Spleen (tissue), 11 donors: ENCODE measurements at regions not wholly inside any gene's neighbourhood (a gene's known extent, or its start where the extent isn't known, plus 50 kb on each side); places are given as distances from the start of the nearest gene placed in this dataset.
"Not testable (repeated sequence)": the region's sequence is repeated elsewhere in the genome, so short reads cannot be mapped to it uniquely, and the experiment has no call there.

Experiments
- DNase-seq: peaks from one replicate; pipeline ENCODE4 v3.0.0-alpha.2; 2020
- H3K27ac ChIP-seq, 8 donors: fragments of 200-600 bp; sonication (generic) in 7 of 8; 1 replicate in 4 of 8; 2 replicates in 4 of 8; pipeline versions ENCODE4 v1.5.0 to v1.8.0; 2016 to 2021; ENCODE audit warnings: inconsistent platforms in 4 of 8, mild to moderate bottlenecking in 4 of 8, moderate library complexity in 1 of 8
- H3K27me3 ChIP-seq, 7 donors: fragments of 200-600 bp; sonication (generic) in 6 of 7; replicated peaks in 1 of 7; 1 replicate in 4 of 7; 2 replicates in 3 of 7; pipeline versions ENCODE4 v1.5.0 to v1.8.0; 2016 to 2021; ENCODE audit warnings: inconsistent platforms in 3 of 7, mild to moderate bottlenecking in 1 of 7
- H3K36me3 ChIP-seq, 6 donors: fragments of 200-600 bp; sonication (generic) in 5 of 6; 1 replicate in 4 of 6; 2 replicates in 2 of 6; pipeline versions ENCODE4 v1.5.0 to v1.8.0; 2016 to 2021; ENCODE audit warnings: inconsistent platforms in 2 of 6
- H3K4me1 ChIP-seq, 6 donors: fragments of 200-600 bp; sonication (generic) in 5 of 6; 1 replicate in 3 of 6; 2 replicates in 3 of 6; pipeline versions ENCODE4 v1.5.0 to v1.8.0; 2016 to 2021; ENCODE audit warnings: inconsistent platforms in 3 of 6
- H3K4me3 ChIP-seq, 8 donors: fragments of 200-600 bp; sonication (generic) in 7 of 8; 1 replicate in 4 of 8; 2 replicates in 4 of 8; pipeline versions ENCODE4 v1.5.0 to v1.8.0; 2016 to 2021; ENCODE audit warnings: inconsistent platforms in 4 of 8, mild to moderate bottlenecking in 4 of 8, moderate library complexity in 2 of 8
- H3K9me3 ChIP-seq, 8 donors: fragments of 200-600 bp; sonication (generic) in 7 of 8; 1 replicate in 4 of 8; 2 replicates in 4 of 8; pipeline versions ENCODE4 v1.5.0 to v1.8.0; 2016 to 2021; ENCODE audit warnings: inconsistent platforms in 4 of 8
- POLR2A ChIP-seq, 3 donors: fragments of 450-650 bp; IDR thresholded peaks; one replicate each; pipeline ENCODE4 v1.5.1; 2017; ENCODE audit warnings: antibody characterized with exemption in 3 of 3, mild to moderate bottlenecking in 1 of 3
- POLR2AphosphoS5 ChIP-seq, 3 donors: sonication (generic); formaldehyde crosslinking; IDR thresholded peaks; one replicate each; pipeline ENCODE4 v1.5.1; 2017; ENCODE audit warnings: antibody characterized with exemption in 3 of 3
- WGBS, 5 donors: extraction: QIAGEN DNeasy Blood & Tissue Kit in 3 of 5; methylation state at CpG; one replicate each; pipeline versions ENCODE4 v1.1.5 to v1.1.7; 2013 to 2018; 5-methylcytosine and 5-hydroxymethylcytosine counted together
- intact Hi-C: fragments of 100-400 bp; cut with DNase I; formaldehyde crosslinking; loops from one replicate; pipeline ENCODE4 v1.15.0; 2023; ENCODE audit warnings: low total_unique reads
- TF ChIP-seq, protein P1 (sequence below), 11 experiments: fragments of 200-600 bp in 7 of 11; fragments of 450-650 bp in 4 of 11; sonication (generic) in 4 of 11; IDR thresholded peaks in 8 of 11; conservative IDR thresholded peaks in 3 of 11; 1 replicate in 7 of 11; 2 replicates in 4 of 11; pipeline versions ENCODE4 v1.4.0 to v1.8.0; 2016 to 2021; ENCODE audit warnings: antibody characterized with exemption in 11 of 11, inconsistent platforms in 4 of 11, mild to moderate bottlenecking in 1 of 11
- donor health status: healthy with polysubstance abuse.
- donor health status: DM: no; HTN: no; CAD: no; lungs with moderate emphysema.
- donor health status: DM: no; HTN: no; CAD: no.
- donor health status: Bipolar disorder and iron deficiency.
- donor health status: healthy.
- donor health status: DM: no; HTN: no; CAD: no.
- donor health status: DM: yes; HTN: yes; CAD: no.

DNA sequence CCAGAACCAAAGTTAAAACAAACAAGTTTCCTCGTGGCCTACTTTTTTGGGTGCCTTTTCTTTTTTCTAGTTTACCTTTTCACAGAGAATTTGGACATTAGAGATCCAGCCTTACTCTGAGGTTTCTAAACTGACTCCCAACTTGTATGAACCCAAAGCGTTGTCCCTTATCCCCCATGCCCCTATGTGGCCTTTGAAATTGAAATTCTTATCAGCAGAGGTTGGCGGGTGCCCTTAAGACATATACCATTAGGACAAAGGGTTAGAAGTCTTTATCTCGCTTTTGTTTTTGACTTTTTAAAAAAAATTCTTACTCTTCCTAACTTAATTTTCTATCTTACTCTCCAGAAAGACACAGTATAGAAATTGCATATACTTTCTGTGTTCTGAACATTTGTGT, 76.3 kb upstream of the C7orf33 start:
- no peak overlapping the region for H3K4me3 ChIP-seq
- no peak overlapping the region for H3K27ac ChIP-seq
- DNase-seq: no peak
- TF ChIP-seq POLR2AphosphoS5 (IDR thresholded peaks at IDR 0.05) (no peak), POLR2A (IDR thresholded peaks at IDR 0.05) (no peak)
- TF ChIP-seq, protein P1, sequence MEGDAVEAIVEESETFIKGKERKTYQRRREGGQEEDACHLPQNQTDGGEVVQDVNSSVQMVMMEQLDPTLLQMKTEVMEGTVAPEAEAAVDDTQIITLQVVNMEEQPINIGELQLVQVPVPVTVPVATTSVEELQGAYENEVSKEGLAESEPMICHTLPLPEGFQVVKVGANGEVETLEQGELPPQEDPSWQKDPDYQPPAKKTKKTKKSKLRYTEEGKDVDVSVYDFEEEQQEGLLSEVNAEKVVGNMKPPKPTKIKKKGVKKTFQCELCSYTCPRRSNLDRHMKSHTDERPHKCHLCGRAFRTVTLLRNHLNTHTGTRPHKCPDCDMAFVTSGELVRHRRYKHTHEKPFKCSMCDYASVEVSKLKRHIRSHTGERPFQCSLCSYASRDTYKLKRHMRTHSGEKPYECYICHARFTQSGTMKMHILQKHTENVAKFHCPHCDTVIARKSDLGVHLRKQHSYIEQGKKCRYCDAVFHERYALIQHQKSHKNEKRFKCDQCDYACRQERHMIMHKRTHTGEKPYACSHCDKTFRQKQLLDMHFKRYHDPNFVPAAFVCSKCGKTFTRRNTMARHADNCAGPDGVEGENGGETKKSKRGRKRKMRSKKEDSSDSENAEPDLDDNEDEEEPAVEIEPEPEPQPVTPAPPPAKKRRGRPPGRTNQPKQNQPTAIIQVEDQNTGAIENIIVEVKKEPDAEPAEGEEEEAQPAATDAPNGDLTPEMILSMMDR (IDR thresholded peaks at IDR 0.05 in 8 of 11, conservative IDR thresholded peaks at IDR 0.05 in 3 of 11): no peak
- no peaks in the 10 kb centered on the region for H3K4me1 ChIP-seq
- H3K36me3 ChIP-seq: no peaks in the 10 kb centered on the region
- no peaks in the 10 kb centered on the region for H3K27me3 ChIP-seq
- 77 to 86% (median 85%) methylated on average over 4 of the region's 4 CpGs for WGBS, 5 donors
- H3K9me3 ChIP-seq: no peaks in the 10 kb centered on the region
- intact Hi-C loops: no loop called here

DNA sequence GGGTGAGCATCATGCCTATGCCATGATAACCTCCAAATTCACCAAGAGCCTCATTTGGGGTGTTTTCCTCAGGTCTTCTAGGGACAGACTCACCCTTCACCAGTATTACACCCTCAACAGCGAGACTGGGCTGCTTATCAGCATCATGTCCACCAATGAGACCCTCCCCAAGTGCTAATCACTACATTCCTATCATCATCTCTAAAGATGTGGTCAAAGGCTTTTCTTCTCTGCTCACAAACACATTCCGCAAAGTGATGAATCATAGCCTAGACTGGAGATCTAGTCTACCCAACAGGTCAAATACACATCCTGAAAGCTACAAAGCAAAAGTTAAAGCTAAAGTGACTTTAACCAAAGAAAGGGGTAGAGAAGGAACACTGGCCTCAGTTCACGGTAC, 75.3 kb upstream of the C7orf33 start:
- Histone ChIP-seq H3K27ac (no peak overlapping the region), H3K4me3 (no peak overlapping the region), H3K4me1 (no peaks in the 10 kb centered on the region), H3K27me3 (peaks cover 0 to 8% (median 0%) of the 10 kb centered on the region in 7 donors), H3K36me3 (no peaks in the 10 kb centered on the region), H3K9me3 (no peaks in the 10 kb centered on the region)
- DNase-seq: no peak
- intact Hi-C loops: no loop called here
- TF ChIP-seq POLR2AphosphoS5 (IDR thresholded peaks at IDR 0.05): no peak
- no peak for TF ChIP-seq POLR2A (IDR thresholded peaks at IDR 0.05)
- TF ChIP-seq, protein P1 (IDR thresholded peaks at IDR 0.05 in 8 of 11, conservative IDR thresholded peaks at IDR 0.05 in 3 of 11): no peak
- WGBS, 5 donors: 85 to 98% (median 91%) methylated on average over 3 of the region's 3 CpGs

GRCh38 chr7:148515728-148516695, 74.6 kb upstream of the C7orf33 start:
- Histone ChIP-seq H3K4me3 (no peak overlapping the region), H3K36me3 (no peaks in the 10 kb centered on the region), H3K4me1 (no peaks in the 10 kb centered on the region), H3K9me3 (no peaks in the 10 kb centered on the region), H3K27ac (no peak overlapping the region), H3K27me3 (peaks cover 0 to 16% (median 0%) of the 10 kb centered on the region in 7 donors)
- WGBS, 5 donors: 68 to 85% (median 75%) methylated on average over 6 of the region's 6 CpGs
- intact Hi-C loops: no loop called here
- TF ChIP-seq POLR2AphosphoS5 (IDR thresholded peaks at IDR 0.05) (no peak), POLR2A (IDR thresholded peaks at IDR 0.05) (no peak)
- TF ChIP-seq, protein P1 (IDR thresholded peaks at IDR 0.05 in 8 of 11, conservative IDR thresholded peaks at IDR 0.05 in 3 of 11): no peak
- no peak for DNase-seq

DNA sequence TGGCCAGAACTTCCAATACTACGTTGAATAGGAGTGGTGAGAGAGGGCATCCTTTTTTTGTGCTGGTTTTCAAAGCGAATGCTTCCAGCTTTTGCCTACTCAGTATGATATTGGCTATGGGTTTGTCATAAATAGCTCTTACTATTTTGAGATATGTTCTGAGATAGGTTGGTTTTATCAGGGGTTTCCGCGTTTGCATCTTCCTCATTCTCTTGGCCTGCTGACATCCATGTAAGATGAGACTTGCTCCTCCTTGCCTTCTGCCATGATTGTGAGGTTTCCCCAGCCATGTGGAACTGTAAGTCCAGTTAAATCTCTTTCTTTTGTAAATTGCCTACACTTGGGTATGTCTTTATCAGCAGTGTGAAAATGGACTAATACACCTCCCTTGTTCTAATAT, 71.2 kb upstream of the C7orf33 start:
- H3K4me1 ChIP-seq, DNase-seq, H3K4me3 ChIP-seq, H3K9me3 ChIP-seq, H3K36me3 ChIP-seq, H3K27ac ChIP-seq, intact Hi-C loops: not testable (repeated sequence)
- WGBS, 5 donors: 62 to 72% (median 66%) methylated on average over 4 of the region's 4 CpGs
- H3K27me3 ChIP-seq: peaks cover 0 to 29% (median 0%) of the 10 kb centered on the region in 7 donors
